ENCODE measurements at regions not wholly inside any gene's neighbourhood (a gene's known extent, or its start where the extent isn't known, plus 50 kb on each side); places are given as distances from the start of the nearest gene placed in this dataset.

DNA sequence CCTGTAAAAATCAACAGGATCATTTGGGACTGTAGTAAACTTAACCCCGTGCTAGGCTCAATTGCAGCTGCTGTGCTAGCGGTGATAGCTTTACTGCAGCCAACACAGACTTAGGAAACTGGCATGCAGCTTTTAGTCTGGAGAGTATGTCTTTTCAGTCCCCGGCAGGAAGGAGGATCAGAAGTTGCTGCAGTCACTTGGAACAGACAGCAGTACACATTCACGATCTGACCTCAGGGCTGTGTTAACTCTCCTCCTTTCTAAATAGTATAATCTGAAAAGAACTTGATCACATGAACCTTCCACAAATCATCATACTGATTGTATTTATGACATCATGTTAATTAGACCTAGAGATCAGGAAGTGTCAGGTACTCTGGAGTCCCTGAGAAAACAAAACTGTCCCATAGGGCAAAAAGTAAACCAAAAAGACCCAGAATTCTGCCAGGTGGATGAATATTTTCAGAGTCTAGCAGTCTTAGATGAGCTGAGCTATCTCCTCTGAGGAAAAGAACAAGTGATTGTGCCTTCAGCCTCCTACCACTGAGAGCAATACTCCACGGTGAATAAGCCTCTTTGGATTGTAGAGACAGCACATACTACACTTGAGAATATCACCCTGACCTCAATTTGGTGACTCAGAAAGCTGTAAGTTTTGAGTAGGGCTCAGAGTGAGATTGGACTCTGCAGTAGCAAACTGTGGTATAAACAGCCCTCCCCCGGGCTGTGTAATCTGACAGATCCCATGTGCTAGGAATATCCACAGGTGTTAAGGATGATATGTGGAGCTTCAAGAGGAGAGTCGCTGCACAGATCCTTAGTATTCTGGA is 181.0 kb upstream of the GPR12 start:
- DNase-seq (ENCODE audit: low read depth in 2 of 2), result no peak

- no peak for DNase-seq (ENCODE audit: low read depth in 2 of 2)
Observed at GRCh38 chr13:26934096-26934495, 173.5 kb upstream of the GPR12 start.

DNA sequence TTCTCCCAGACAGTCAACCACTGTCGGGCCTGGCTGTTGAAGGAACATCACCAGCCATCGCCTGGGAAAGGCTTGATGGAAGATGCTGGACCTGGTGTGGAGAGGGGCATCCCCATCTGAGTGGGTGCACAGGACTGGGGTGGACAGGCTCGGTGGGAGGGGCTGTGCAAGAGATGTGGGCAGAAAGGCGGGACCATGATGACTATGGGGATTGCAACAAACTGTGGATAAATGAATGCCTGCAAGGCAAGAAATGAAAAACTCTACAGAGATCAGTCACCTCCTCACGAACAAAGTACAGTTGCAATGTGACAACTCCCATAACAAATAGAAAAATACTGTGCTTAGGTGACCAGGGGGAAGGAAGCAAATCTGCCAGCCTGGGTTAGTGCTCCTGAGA is 171.9 kb upstream of the GPR12 start:
- no peak for DNase-seq (ENCODE audit: low read depth in 2 of 2)

DNA sequence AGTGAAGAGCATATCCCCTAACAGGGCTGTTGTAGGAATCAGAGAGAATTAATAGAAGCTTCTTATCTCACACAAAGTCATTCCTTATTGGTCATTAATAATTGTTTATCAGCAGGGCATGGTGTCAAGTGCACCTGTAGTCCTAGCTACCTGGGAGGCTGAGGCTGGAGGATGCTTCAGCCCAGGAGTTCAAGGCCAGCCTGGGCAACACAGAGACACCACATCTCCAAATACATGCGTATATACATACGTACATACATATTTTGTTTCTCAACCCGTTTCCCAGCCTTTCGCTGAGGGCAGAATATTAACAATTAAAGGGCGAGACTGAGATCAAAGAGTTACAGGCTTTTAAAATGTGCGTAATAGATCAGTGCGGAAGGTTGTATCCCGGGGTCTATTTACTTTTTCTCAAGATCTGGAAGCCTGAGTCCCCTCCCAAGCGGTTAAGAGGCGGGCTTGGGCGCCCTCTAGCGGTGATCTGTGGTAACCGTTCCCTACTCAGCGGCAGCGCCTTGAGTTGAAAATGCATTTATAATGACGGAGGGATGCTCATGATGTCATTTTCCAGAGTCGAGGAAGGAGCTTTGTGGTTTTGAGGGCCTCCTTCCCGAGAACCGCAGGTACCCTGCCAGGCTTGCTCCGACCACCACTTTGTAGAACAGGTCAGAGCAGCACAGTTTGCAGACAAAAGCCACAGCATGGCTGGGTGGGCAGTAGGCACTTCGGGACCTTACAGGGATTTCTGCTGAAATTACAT is 169.6 kb upstream of the GPR12 start:
- peak; percentile 11 to 59 for DNase-seq (ENCODE audit: low read depth in 2 of 2)

DNA sequence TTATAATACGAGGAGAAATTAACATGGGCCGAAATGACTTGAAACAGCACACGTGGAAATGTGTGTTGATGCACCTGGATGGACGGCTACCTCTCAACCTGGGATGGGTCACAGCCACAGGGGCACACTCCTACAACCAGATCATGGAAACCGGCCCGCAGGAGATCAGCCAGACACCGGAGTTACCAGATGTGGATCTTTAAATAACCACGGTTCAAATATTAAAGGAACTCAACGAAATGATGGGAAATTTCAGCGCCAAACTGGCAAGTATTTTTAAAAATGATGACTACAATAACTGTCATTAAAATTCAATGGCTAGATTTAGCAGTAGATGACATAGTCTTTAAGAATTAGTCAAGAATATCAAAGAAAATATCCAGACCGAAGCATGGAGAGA is 166.9 kb upstream of the GPR12 start:
- DNase-seq (ENCODE audit: low read depth in 2 of 2), result no peak

- DNase-seq (ENCODE audit: low read depth in 2 of 2), result no peak
Observed at GRCh38 chr13:26926371-26926770, 165.8 kb upstream of the GPR12 start.

DNA sequence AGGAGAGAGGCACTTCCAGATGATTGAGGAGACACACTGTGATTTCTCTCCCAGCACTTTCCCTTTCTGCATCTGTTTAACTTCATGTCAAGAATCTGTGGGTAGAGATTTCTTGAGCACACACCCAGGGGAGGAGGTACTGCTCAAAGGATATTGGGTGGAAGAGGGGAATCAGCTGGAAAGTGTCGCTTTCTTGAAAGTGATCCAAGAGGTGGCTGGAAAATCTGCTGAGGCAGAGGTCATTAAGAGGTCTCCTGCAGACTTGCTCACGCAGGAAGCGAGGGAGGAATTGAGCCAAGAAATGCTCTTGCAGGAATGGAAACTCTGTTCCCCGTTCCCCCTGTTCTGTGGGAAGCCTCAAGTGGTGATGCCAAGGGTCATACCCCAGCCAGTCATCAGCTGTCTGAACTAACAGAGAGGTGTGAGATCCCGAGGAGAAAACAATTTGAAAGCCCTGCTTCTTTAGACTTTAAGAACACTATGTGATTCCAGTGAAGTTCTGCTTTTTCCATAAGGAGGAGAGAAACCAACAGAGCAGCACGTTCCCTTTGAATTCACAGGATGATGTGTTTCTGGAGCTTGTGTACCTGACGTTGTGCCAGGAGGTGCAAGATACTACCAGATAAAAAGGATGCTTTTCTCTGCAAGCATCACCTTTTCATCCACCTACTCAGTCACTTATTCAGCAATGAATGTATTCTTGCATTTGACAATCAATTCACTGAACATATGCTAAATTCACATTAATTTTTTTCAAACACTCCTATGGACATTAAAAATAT is 163.4 kb upstream of the GPR12 start:
- peak in 1 of 2 donors; percentile 42 for DNase-seq (ENCODE audit: low read depth in 2 of 2)

DNA sequence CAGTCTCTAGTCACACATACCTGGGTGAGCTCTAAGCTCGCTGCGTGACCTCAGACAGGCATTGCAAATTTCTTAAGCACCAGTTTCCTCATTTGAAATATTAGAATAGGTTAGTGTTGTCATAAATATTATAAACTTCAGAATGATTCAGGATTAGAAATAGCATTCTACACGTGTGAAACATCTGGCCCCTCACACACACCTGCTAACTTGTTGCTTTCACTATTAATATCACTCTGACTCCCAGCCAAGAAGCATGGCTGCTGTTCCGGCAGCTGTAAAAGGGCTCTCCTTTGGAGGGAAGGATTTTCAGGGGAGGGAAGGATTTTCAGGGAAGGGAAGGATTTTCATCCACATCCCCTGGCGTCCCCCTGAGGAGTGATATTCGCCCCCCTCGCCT is 161.3 kb upstream of the GPR12 start:
- no peak for DNase-seq (ENCODE audit: low read depth in 2 of 2)

DNA sequence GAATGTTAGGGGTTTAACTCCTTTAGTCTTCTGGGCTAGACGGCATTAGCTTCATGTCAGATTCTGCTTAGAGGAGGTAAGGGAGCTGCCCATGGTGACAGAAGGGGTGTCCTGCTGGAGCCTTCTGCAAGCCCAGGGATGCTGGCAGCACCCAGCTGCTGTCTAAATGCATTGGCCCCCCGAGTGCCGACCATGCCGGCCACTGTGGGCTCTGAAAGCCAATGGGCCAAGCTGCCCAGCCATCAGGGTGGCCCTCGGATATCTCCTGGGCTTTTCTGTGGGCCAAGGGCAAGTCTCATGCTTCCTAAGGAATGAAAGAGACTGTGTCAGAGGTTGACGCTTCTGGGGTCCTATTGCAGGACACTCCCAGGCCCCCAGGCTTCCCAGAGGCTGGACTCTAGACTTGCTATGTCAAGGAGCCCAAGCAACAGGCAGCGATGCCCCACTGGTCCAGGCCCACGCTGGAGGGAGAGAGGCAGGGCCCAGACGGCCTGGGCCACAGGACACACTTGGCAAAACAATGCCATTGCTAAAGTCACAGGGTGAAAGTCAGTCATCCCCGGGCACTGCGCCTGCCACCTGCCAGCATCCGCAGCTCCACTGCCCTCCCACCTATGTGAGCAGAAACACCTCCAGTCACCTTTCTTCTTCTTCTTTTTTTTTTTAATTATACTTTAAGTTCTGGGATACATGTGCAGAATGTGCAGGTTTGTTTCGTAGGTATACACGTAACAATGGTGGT is 160.2 kb upstream of the GPR12 start:
- no peak for DNase-seq (ENCODE audit: low read depth in 2 of 2)

- DNase-seq (ENCODE audit: low read depth in 2 of 2), result no peak
Observed at GRCh38 chr13:26919732-26920131, 159.1 kb upstream of the GPR12 start.

- no peak for DNase-seq (ENCODE audit: low read depth in 2 of 2)
Observed at GRCh38 chr13:26919311-26919710, 158.7 kb upstream of the GPR12 start.

DNA sequence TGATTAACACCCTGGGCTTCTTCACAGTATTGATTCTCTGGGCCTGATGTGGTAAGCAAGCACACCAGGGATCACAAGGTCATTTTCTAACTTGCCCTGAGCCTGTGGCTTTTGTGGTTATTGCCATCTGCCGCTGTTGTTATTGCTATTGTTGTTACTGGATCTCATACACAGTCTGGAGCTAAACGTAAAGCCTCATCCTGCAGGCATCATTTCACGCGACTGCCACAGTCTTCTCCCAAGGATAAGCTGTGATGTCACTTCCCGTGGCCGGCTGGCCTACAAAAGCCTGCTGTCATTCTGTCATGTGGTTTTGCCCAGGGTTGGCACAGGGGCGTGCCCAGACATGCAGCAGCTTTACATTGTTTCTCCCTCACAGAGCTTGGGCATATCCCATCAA is 154.0 kb upstream of the GPR12 start:
- no peak for DNase-seq (ENCODE audit: low read depth in 2 of 2)

DNA sequence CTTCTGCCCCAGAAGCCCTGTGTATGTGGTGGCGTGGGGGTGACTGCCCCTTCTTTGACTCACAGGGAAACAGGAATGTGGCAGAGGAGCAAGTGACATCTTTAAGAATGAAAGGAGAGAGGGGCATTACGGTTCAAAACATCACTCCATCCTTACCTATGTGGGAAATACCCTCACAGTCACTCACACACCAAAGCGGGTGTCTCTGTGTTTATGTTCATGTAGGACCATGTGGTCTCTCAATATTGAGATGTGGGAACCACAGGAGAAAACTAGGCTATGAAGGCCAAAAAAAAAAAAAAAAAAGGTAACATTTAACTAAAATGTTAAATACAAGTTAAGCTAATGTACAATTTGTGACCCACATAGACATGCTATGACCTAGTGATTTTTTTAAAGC is 153.6 kb upstream of the GPR12 start:
- DNase-seq (ENCODE audit: low read depth in 2 of 2), result no peak

DNA sequence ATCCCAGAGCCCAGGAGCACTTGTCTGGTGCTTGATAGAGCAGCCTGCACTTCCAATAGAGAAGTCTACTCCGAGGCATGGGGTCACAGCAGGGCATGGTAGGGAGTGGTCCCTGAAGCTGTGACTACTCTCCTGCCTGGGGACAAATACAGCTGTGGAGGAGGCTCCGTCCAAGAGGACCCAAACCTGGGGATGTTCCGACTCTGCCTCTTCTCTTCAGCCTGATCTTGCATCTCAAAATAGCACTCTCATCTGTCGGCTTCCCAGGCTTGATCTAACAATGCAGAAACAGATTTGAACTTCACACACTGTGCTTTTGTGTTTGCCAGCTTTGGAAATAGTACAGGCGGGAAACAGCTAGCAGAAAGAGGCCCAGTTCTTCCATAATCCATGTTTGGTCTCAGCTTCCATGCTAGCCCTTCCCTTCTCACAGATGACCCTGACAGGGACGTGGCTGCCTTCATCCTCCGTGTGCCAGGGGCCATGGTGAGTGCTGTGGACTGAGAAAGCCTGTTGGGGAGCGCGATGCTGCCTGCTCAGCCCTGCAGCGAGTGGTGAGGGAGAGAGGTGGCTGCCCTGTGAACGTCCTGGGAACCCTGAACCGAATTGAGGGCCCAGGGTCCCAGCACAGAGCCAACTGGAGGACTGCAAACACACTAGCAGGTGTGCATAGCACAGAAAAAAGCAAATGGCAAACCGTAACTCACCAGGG is 150.3 kb upstream of the GPR12 start:
- DNase-seq (ENCODE audit: low read depth in 2 of 2), result no peak

DNA sequence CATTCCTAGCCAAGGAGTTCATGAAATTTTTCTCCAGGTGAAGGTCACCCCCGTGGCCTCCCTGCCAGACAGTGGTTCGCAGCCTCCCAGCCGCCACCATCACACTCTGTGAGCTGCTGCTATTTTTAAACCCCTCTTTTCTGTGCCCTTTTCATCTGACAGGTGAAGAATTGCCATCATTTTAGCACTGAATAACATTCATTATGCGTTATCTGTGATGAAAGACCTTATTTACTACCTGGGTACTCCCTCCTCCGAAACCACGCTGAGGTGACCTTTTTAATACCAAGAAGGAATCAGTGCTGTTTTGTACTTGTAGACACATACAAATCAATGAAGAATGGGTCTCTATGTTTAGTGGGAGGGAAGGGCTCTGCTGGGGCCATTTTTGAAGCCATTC is 148.9 kb upstream of the GPR12 start:
- no peak for DNase-seq (ENCODE audit: low read depth in 2 of 2)

GRCh38 chr13:26908126-26908525 is 147.5 kb upstream of the GPR12 start:
- DNase-seq (ENCODE audit: low read depth in 2 of 2), result no peak

DNA sequence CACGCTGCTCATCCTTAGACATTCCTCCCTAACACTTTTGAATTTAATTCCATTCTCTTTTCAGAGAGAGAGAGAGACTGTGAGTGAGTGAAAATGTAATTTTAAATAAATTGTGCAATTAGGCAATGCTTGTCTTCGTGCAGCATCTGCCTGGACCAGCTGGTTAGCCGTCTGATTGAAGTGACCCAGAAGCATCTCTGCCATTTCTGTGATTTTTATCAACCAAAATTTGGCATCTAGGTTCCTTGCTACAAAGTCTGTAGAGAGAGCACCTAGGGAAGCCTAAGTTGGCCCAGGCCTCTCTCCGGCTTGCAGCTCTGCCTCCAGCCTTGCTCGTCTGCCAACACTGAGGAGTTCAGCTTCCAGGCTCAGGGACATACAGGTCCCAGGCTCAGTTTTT is 138.6 kb upstream of the GPR12 start:
- no peak for DNase-seq (ENCODE audit: low read depth in 2 of 2)

DNA sequence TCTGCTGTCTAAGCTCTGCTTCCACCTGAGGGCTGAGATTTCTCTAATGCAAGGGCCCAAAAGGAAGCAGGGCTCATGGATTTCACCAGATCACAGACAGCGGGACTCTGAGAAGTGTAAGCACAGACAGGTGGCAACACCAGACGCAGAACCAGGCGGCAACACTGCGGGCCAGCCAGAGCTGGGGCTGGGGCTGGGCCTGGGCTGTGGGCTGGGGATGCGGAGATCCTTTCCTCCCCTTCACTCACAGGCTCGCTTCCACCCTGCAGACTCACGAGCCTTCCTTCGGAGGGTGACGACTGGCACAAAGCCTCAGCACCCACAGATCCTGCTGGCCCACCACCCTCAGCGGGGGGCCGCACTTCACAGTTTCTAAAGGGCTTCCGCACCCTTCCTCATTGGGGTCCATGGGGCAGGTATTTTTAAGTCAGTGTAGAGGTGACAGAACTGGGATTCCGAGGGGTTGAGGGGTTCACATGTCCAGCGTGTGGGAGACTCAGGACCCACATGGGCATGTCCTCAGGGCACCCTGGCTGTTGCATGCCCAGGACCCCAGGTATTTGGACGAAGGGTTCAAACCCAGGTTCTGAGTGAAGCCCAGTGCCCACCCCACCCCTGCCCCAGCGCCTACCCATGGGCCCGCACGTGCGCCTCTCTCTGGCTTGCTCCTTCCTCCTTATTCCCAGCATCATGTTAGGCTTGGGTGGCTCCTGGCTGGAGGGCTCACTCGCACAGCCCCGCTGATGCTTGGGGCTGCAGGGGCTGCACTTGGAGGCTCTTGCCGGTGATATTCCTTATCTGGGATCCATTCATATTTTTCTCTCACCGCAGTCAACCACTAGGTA is 137.3 kb upstream of the GPR12 start:
- DNase-seq (ENCODE audit: low read depth in 2 of 2), result no peak

DNA sequence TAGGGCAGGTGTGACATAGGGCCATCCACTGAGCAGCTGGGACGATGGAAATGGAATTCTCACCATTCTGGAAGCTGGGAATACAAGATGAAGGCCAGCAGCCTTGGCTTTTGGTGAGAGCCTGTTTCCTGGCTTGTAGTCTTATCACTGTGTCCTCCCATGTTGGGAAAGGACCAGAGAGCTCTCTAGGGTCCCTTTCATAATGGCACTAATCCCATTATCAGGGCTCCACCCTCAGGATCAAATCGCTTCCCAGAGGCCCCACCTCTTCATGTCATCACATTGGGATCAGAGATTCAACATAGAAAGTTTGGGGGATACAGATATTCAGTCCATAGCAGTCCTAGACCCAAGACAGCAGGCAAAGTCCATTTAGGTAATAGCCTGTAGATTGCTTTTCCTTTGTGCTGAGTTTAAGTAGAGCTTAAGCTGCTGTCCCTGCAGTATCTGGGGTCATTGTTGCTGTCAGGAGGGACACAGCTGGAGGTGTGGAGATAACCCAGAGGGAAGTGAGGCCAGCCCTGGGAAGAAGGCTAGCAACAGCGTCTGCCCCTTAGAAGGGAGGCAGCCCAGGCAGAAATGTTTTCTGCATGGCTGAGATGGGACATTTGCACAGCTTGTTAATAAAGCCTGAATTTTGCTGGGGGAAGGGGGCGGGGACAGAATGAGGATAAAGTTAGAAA is 136.5 kb upstream of the GPR12 start:
- DNase-seq (ENCODE audit: low read depth in 2 of 2), result no peak
